T-cell (primary cell): ENCODE measurements at regions not wholly inside any gene's neighbourhood (a gene's known extent, or its start where the extent isn't known, plus 50 kb on each side); places are given as distances from the start of the nearest gene placed in this dataset.
"Not testable (repeated sequence)": the region's sequence is repeated elsewhere in the genome, so short reads cannot be mapped to it uniquely, and the experiment has no call there.

Source experiments
- ATAC-seq, 4 experiments: fragments of 200-7000 bp in 3 of 4; fragments of 150-1000 bp in 1 of 4; cut with Tn5 transposase; replicated peaks in 1 of 4; 1 replicate in 3 of 4; 2 replicates in 1 of 4; pipeline ENCODE4 v1.10.0; 2021; ENCODE audit warnings: moderate library complexity in 3 of 4, mild to moderate bottlenecking in 2 of 4, moderate number of reproducible peaks in 1 of 4
- CTCF ChIA-PET, 2 donors: fragments of 300-600 bp; sonication (Branson Sonifier 250); formaldehyde crosslinking; loops; one replicate each; lab custom pipeline; 2022; ENCODE audit warnings: antibody characterized with exemption in 2 of 2; lab: Charles Lee
- POLR2A ChIA-PET, 2 donors: fragments of 300-600 bp; sonication (Branson Sonifier 250); formaldehyde crosslinking; loops; one replicate each; lab custom pipeline; 2022; ENCODE audit warnings: antibody characterized with exemption in 2 of 2; lab: Charles Lee
- DNase-seq, 35 experiments: peaks; one replicate each; pipeline versions ENCODE4 v3.0.0 to v3.0.0-alpha.2; 2013 to 2023
- H3K27ac ChIP-seq: one replicate; pipeline ENCODE4 v1.5.1; 2013; ENCODE audit warnings: low read length
- H3K27me3 ChIP-seq, 2 experiments: replicated peaks in 1 of 2; 1 replicate in 1 of 2; 2 replicates in 1 of 2; pipeline versions ENCODE4 v1.6.1 to v1.7.0; 2013; ENCODE audit warnings: low read length in 1 of 2, mixed read lengths in 1 of 2; ENCODE audit not compliant: control insufficient read depth in 2 of 2, insufficient read depth in 2 of 2; ENCODE audit errors: extremely low read depth in 1 of 2
- H3K36me3 ChIP-seq, 2 donors: 1 replicate in 1 of 2; 2 replicates in 1 of 2; pipeline versions ENCODE4 v1.6.1 to v1.7.0; 2013; ENCODE audit warnings: low read length in 1 of 2; ENCODE audit not compliant: control insufficient read depth in 2 of 2, insufficient read depth in 1 of 2; ENCODE audit errors: extremely low read depth in 1 of 2
- H3K4me1 ChIP-seq, 2 experiments: 1 replicate in 1 of 2; 2 replicates in 1 of 2; pipeline versions ENCODE4 v1.6.1 to v1.7.0; 2013; ENCODE audit warnings: low read length in 2 of 2, mixed read lengths in 1 of 2; ENCODE audit not compliant: insufficient read depth in 2 of 2, control insufficient read depth in 1 of 2; ENCODE audit errors: extremely low read depth in 1 of 2
- H3K4me3 ChIP-seq, 2 donors: 1 replicate in 1 of 2; 2 replicates in 1 of 2; pipeline versions ENCODE4 v1.5.1 to v1.7.0; 2013; ENCODE audit warnings: mild to moderate bottlenecking in 2 of 2, low read length in 1 of 2, moderate library complexity in 1 of 2; ENCODE audit not compliant: control insufficient read depth in 1 of 2; ENCODE audit errors: extremely low read depth in 1 of 2
- H3K9me3 ChIP-seq: 2 replicates; pipeline ENCODE4 v1.7.0; 2013
- H3K27ac Mint-ChIP-seq, 2 donors: one replicate each; pipeline ENCODE4 v1.8.0; 2020 to 2021; ENCODE audit warnings: mild to moderate bottlenecking in 2 of 2, mixed read lengths in 2 of 2
- H3K27me3 Mint-ChIP-seq, 2 donors: one replicate each; pipeline ENCODE4 v1.8.0; 2021 to 2022; ENCODE audit warnings: mixed read lengths in 2 of 2
- H3K36me3 Mint-ChIP-seq: one replicate; pipeline ENCODE4 v1.8.0; 2021; ENCODE audit warnings: mixed read lengths
- H3K4me1 Mint-ChIP-seq, 3 donors: one replicate each; pipeline ENCODE4 v1.8.0; 2020 to 2022; ENCODE audit warnings: mixed read lengths in 3 of 3, mild to moderate bottlenecking in 1 of 3
- H3K4me3 Mint-ChIP-seq, 3 donors: one replicate each; pipeline ENCODE4 v1.8.0; 2020 to 2022; ENCODE audit warnings: mild to moderate bottlenecking in 3 of 3, mixed read lengths in 3 of 3, moderate library complexity in 3 of 3
- H3K9me3 Mint-ChIP-seq, 3 donors: one replicate each; pipeline ENCODE4 v1.8.0; 2020 to 2022; ENCODE audit warnings: mixed read lengths in 3 of 3
- WGBS: methylation state at CpG from one replicate; pipeline ENCODE4 v1.1.5; 2013; ENCODE audit warnings: missing lambda C conversion rate; ENCODE audit not compliant: insufficient coverage; 5-methylcytosine and 5-hydroxymethylcytosine counted together

GRCh38 chr10:2024750-2025149, 287.4 kb upstream of the ADARB2 start:
- H3K4me1 Mint-ChIP-seq, H3K9me3 ChIP-seq, H3K27me3 Mint-ChIP-seq, H3K9me3 Mint-ChIP-seq, H3K4me3 Mint-ChIP-seq, POLR2A ChIA-PET, H3K27ac ChIP-seq, H3K4me3 ChIP-seq, DNase-seq, H3K4me1 ChIP-seq, H3K36me3 ChIP-seq, H3K27ac Mint-ChIP-seq, H3K36me3 Mint-ChIP-seq, ATAC-seq: not testable (repeated sequence)
- 60% methylated on average over 1 of the region's 2 CpGs for WGBS
- H3K27me3 ChIP-seq = peaks cover 0 to 11% of the 10 kb centered on the region in 2 experiments
- CTCF ChIA-PET = interaction anchor here in 1 of 2 donors (0.7 kb wide), 1 partner anchor 86 kb away, joined by 3 read pairs; no protein-coding TSS in a partner anchor

GRCh38 chr10:2023687-2024086, 286.4 kb upstream of the ADARB2 start:
- ChIA-PET CTCF (no interaction called here), POLR2A (no interaction called here)
- Histone ChIP-seq H3K27me3 (peaks cover 0 to 13% of the 10 kb centered on the region in 2 experiments), H3K27ac (no peak overlapping the region), H3K36me3 (no peaks in the 10 kb centered on the region), H3K4me3 (no peak overlapping the region), H3K9me3 (no peaks in the 10 kb centered on the region), H3K4me1 (no peaks in the 10 kb centered on the region)
- H3K36me3 Mint-ChIP-seq = no peaks in the 10 kb centered on the region
- DNase-seq (no peak), ATAC-seq (no peak)
- no peak overlapping the region for H3K4me3 Mint-ChIP-seq
- no peak overlapping the region for H3K27ac Mint-ChIP-seq
- H3K9me3 Mint-ChIP-seq = no peaks in the 10 kb centered on the region
- no peaks in the 10 kb centered on the region for H3K4me1 Mint-ChIP-seq
- WGBS = 81% methylated on average over 2 of the region's 5 CpGs
- peaks cover 3 to 4% of the 10 kb centered on the region in 2 donors for H3K27me3 Mint-ChIP-seq

- ChIA-PET CTCF (no interaction called here), POLR2A (no interaction called here)
- Mint-ChIP-seq H3K9me3 (no peaks in the 10 kb centered on the region), H3K27me3 (peaks cover 3 to 4% of the 10 kb centered on the region in 2 donors), H3K4me1 (no peaks in the 10 kb centered on the region), H3K36me3 (no peaks in the 10 kb centered on the region), H3K4me3 (no peak overlapping the region), H3K27ac (no peak overlapping the region)
- no peak overlapping the region for H3K27ac ChIP-seq
- H3K4me1 ChIP-seq = no peaks in the 10 kb centered on the region
- WGBS = 94% methylated on average over 3 of the region's 6 CpGs
- H3K36me3 ChIP-seq = no peaks in the 10 kb centered on the region
- no peaks in the 10 kb centered on the region for H3K9me3 ChIP-seq
- H3K27me3 ChIP-seq = peaks cover 0 to 11% of the 10 kb centered on the region in 2 experiments
- H3K4me3 ChIP-seq = no peak overlapping the region
- no peak for DNase-seq
- no peak for ATAC-seq
Measured at GRCh38 chr10:2022401-2022800, 285.1 kb upstream of the ADARB2 start.

GRCh38 chr10:2020836-2021235, 283.5 kb upstream of the ADARB2 start:
- H3K36me3 Mint-ChIP-seq = no peaks in the 10 kb centered on the region
- Histone ChIP-seq H3K4me3 (no peak overlapping the region), H3K4me1 (no peaks in the 10 kb centered on the region), H3K27ac (no peak overlapping the region), H3K36me3 (no peaks in the 10 kb centered on the region), H3K27me3 (peaks cover 0 to 6% of the 10 kb centered on the region in 2 experiments), H3K9me3 (no peaks in the 10 kb centered on the region)
- no peak overlapping the region for H3K27ac Mint-ChIP-seq
- DNase-seq (no peak), ATAC-seq (no peak)
- no peaks in the 10 kb centered on the region for H3K9me3 Mint-ChIP-seq
- H3K27me3 Mint-ChIP-seq = peaks cover 0 to 4% of the 10 kb centered on the region in 2 donors
- ChIA-PET POLR2A (no interaction called here), CTCF (no interaction called here)
- H3K4me1 Mint-ChIP-seq = no peaks in the 10 kb centered on the region
- H3K4me3 Mint-ChIP-seq = no peak overlapping the region
- WGBS = no CpG with 5 or more reads among the region's 4 CpGs

GRCh38 chr10:2019803-2020202, 282.5 kb upstream of the ADARB2 start:
- Histone ChIP-seq H3K27me3 (peaks cover 0 to 6% of the 10 kb centered on the region in 2 experiments), H3K36me3 (no peaks in the 10 kb centered on the region), H3K4me3 (no peak overlapping the region), H3K9me3 (no peaks in the 10 kb centered on the region), H3K4me1 (no peaks in the 10 kb centered on the region), H3K27ac (no peak overlapping the region)
- Mint-ChIP-seq H3K4me3 (no peak overlapping the region), H3K36me3 (no peaks in the 10 kb centered on the region), H3K9me3 (no peaks in the 10 kb centered on the region), H3K4me1 (peaks cover 0 to 2% (median 0%) of the 10 kb centered on the region in 3 donors), H3K27ac (no peak overlapping the region), H3K27me3 (peaks cover 0 to 4% of the 10 kb centered on the region in 2 donors)
- ATAC-seq = no peak
- ChIA-PET POLR2A (interaction anchor here in 1 of 2 donors (0.8 kb wide), 1 partner anchor 65 kb away, joined by 3 read pairs; no protein-coding TSS in a partner anchor), CTCF (no interaction called here)
- DNase-seq = no peak
- 85% methylated on average over 9 of the region's 12 CpGs for WGBS

GRCh38 chr10:2019281-2019680, 282.0 kb upstream of the ADARB2 start:
- Histone ChIP-seq H3K4me3 (no peak overlapping the region), H3K9me3 (no peaks in the 10 kb centered on the region), H3K36me3 (no peaks in the 10 kb centered on the region), H3K27ac (no peak overlapping the region), H3K4me1 (no peaks in the 10 kb centered on the region), H3K27me3 (peaks cover 0 to 6% of the 10 kb centered on the region in 2 experiments)
- H3K36me3 Mint-ChIP-seq = no peaks in the 10 kb centered on the region
- no peak for DNase-seq
- peaks cover 0 to 1% of the 10 kb centered on the region in 2 donors for H3K27me3 Mint-ChIP-seq
- H3K4me1 Mint-ChIP-seq = peaks cover 0 to 3% (median 0%) of the 10 kb centered on the region in 3 donors
- no peak overlapping the region for H3K27ac Mint-ChIP-seq
- ChIA-PET POLR2A (interaction anchor here in 1 of 2 donors (0.8 kb wide), 1 partner anchor 65 kb away, joined by 3 read pairs; no protein-coding TSS in a partner anchor), CTCF (no interaction called here)
- H3K4me3 Mint-ChIP-seq = no peak overlapping the region
- WGBS = no CpG with 5 or more reads among the region's 3 CpGs
- ATAC-seq = no peak
- no peaks in the 10 kb centered on the region for H3K9me3 Mint-ChIP-seq

- ChIA-PET CTCF (no interaction called here), POLR2A (no interaction called here)
- DNase-seq (no peak), ATAC-seq (no peak)
- no peak overlapping the region for H3K27ac Mint-ChIP-seq
- WGBS = 97% methylated on average over 11 of the region's 12 CpGs
- H3K9me3 Mint-ChIP-seq = no peaks in the 10 kb centered on the region
- peaks cover 0 to 9% (median 0%) of the 10 kb centered on the region in 3 donors for H3K4me1 Mint-ChIP-seq
- H3K36me3 Mint-ChIP-seq = no peaks in the 10 kb centered on the region
- H3K36me3 ChIP-seq = no peaks in the 10 kb centered on the region
- no peak overlapping the region for H3K4me3 ChIP-seq
- H3K27me3 ChIP-seq = peaks cover 0 to 2% of the 10 kb centered on the region in 2 experiments
- no peak overlapping the region for H3K4me3 Mint-ChIP-seq
- H3K9me3 ChIP-seq = no peaks in the 10 kb centered on the region
- H3K4me1 ChIP-seq = no peaks in the 10 kb centered on the region
- no peak overlapping the region for H3K27ac ChIP-seq
- no peaks in the 10 kb centered on the region for H3K27me3 Mint-ChIP-seq
Measured at GRCh38 chr10:2014541-2014940, 277.2 kb upstream of the ADARB2 start.
